Esophagus squamous epithelium (tissue), 4 donors: ENCODE measurements at regions not wholly inside any gene's neighbourhood (a gene's known extent, or its start where the extent isn't known, plus 50 kb on each side); places are given as distances from the start of the nearest gene placed in this dataset.

Source experiments
- CTCF ChIP-seq, 6 experiments: fragments of 450-650 bp in 4 of 6; fragments of 200-600 bp in 2 of 6; sonication (generic) in 2 of 6; IDR thresholded peaks; one replicate each; pipeline ENCODE4 v1.5.1; 2016 to 2019; ENCODE audit warnings: antibody characterized with exemption in 6 of 6, mild to moderate bottlenecking in 4 of 6, moderate library complexity in 4 of 6
- POLR2A ChIP-seq, 4 donors: fragments of 450-650 bp; IDR thresholded peaks; one replicate each; pipeline ENCODE4 v1.6.1; 2017; ENCODE audit warnings: antibody characterized with exemption in 4 of 4, mild to moderate bottlenecking in 4 of 4, moderate library complexity in 3 of 4

GRCh38 chr21:38930066-38930465, 124.3 kb downstream of the ETS2 start:
- TF ChIP-seq CTCF (IDR thresholded peaks at IDR 0.05) = no peak
- no peak for TF ChIP-seq POLR2A (IDR thresholded peaks at IDR 0.05)
